GM23248 (cell line): ENCODE measurements at regions not wholly inside any gene's neighbourhood (a gene's known extent, or its start where the extent isn't known, plus 50 kb on each side); places are given as distances from the start of the nearest gene placed in this dataset.

Source experiments
- EZH2 ChIP-seq: fragments of 200-600 bp; sonication (generic); IDR thresholded peaks from 2 replicates; pipeline ENCODE4 v1.6.1; 2018; ENCODE audit warnings: antibody characterized with exemption, mild to moderate bottlenecking; ENCODE audit not compliant: insufficient read depth, poor library complexity, severe bottlenecking
- EZH2phosphoT487 ChIP-seq: fragments of 200-600 bp; sonication (generic); IDR thresholded peaks from 2 replicates; pipeline ENCODE4 v1.6.1; 2018; ENCODE audit warnings: antibody characterized with exemption, moderate library complexity, mild to moderate bottlenecking, low read depth; ENCODE audit not compliant: insufficient read depth

- no peak for TF ChIP-seq EZH2
- TF ChIP-seq EZH2phosphoT487: no peak
Measured at GRCh38 chr16:14338969-14339368, 267.9 kb downstream of the MRTFB start.
